GM21528 (cell line): ENCODE measurements at regions not wholly inside any gene's neighbourhood (a gene's known extent, or its start where the extent isn't known, plus 50 kb on each side); places are given as distances from the start of the nearest gene placed in this dataset.
"Not testable (repeated sequence)": the region's sequence is repeated elsewhere in the genome, so short reads cannot be mapped to it uniquely, and the experiment has no call there.

ENCODE experiments used
- ATAC-seq: cut with Tn5 transposase; IDR thresholded peaks from one replicate; pipeline ENCODE4 v1.9.1; 2021; ENCODE audit warnings: mild to moderate bottlenecking, moderate library complexity; ENCODE audit not compliant: unreplicated experiment, low FRiP score

DNA sequence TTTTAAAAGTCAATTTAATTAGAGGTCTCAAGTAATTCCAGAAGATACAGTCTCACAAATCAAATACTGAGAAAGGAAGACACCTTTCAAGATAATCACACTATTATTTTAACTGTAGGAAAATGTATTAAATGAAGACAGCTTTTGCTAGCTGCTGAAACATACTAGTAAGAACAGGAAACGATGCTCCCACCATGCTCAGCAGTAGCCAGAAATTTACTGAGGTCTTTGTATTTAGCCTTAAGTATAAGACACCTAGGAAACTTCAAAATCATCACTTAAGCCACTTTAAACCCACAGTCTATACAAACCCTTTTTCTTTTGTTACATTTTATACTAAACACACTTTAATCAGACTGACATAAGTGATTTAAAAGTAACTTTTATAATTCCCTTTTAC lies 72.7 kb upstream of the NPIPB12 start:
- ATAC-seq, result not testable (repeated sequence)

DNA sequence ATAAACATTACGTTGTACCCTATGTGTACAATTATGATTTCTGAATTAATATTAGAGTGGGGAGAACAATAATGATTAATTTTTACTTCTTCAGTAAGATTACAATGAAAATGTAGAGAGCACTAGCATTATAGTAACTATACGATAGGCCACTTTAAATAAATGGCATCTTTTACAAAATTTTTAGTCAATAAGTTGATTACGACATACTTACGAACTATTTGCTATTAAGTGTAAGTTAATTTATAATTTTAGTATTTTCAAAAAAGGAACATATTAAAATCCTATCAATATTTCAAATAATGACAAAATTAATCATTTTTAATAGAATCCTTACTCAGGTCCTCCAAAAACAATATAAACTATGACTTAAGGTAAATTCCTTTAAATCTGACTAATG lies 75.6 kb upstream of the NPIPB12 start:
- ATAC-seq, result not testable (repeated sequence)

DNA sequence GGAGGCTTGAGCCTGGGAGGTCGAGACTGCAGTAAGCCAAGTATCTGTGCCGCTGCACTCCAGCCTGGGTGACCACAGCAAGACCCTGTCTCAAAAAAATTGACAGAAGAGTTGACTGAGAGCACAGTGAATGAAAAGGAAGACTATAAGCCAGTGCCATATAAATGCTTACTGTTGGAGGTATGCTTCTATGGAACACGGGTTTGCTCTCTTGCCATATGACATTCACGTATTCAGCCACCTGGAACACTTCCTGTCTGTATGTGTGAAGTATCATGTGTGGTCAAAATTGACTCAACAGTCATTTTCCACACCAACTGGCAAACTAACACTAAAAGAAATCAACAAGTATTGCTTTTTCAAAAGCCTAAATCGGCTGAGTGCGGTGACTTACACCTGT lies 71.1 kb upstream of the SPN start:
- ATAC-seq, result not testable (repeated sequence)

DNA sequence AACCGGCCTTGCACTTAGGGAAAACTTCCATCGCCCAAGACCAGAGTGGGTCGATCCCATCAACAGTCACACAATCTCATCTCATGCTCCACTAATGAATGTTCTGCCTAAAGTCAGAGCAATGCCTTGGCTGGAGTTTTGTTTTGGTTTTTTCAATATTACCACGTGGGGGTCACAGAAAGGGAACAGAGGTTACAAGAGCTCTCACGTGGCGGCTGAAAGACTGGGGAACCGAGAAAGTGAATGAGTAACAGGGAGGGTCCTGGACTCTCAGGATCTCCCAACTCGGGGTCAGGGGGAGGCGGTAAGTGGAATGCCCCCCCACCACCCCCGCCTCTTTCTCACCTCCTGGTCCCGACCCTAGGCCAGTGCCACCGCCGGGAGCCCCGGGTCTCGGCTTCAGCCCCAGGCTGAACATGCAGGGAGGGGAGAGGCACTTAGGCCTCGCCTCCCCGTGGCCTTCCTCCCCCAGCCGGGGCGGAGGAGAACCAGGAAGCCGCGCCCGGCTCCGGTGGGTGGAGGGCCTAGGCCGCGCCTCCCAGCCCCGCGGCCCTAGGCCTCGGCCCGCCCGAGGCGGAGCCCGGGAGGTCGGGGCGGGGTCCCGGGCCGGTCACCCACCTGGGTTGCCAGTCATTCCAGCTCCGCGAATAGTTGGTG lies 68.7 kb upstream of the SPN start:
- peak; percentile 46 for ATAC-seq

DNA sequence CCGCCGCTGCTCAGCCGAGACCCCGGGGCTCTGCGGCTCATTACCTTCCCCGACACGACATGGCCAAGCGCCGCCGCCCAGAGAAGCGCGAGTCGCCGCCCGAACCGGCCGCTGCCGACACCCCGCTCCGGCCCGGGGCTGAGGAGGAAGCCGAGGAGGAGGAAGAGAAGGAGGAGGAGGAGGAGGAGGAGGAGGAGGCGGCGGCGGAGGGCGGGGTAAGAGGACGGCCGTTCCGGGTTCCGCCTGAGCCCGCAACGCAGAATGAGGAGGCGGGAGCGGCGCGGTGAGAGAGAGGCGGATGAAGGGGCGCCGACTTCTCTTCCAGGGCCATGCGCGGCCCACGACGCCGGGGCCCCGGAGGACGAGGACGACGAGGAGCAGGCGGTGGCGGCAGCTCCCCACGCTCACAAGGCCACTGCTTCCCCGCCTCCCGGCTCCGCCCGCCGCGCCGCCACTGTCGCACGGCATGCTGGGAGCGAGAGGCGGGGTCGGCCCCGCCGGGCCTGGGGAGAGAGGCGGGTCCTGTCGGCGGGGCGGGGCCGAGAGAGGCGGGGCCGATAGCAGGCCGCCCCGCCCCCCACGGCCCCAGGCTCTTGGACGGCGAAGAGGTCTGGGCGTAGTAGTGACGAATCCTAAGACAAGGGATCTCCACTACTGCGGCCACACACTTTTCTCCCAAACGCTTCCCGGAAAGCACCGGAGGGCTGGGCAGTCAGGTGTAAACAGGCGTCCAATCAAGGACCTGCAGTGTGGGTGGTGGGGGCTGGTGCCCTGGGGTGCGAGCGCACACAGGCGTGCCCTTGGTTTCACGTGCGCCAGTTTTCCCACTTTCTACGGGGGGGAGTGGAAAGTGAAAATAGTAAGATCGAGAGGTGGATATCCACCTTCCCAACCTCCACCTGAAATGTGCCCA lies 67.9 kb upstream of the SPN start:
- ATAC-seq, result peak; percentile 73

DNA sequence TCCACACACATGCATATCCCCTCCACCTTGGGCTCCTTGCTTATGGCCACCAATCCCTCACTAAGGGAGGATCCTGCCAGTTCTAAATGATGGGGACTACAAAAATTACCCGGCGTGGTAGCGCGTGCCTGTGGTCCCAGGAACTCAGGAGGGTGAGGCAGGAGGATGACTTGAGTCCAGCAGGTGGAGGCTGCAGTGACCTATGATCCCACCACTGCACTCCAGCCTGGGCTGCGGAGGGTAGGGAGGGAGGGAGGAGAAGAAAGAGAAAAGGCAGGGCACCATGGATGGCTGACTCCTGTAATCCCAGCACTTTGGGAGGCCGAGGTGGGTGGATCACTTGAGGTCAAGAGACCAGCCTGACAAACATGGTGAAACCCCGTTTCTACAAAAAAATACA lies 66.0 kb upstream of the SPN start:
- not testable (repeated sequence) for ATAC-seq

DNA sequence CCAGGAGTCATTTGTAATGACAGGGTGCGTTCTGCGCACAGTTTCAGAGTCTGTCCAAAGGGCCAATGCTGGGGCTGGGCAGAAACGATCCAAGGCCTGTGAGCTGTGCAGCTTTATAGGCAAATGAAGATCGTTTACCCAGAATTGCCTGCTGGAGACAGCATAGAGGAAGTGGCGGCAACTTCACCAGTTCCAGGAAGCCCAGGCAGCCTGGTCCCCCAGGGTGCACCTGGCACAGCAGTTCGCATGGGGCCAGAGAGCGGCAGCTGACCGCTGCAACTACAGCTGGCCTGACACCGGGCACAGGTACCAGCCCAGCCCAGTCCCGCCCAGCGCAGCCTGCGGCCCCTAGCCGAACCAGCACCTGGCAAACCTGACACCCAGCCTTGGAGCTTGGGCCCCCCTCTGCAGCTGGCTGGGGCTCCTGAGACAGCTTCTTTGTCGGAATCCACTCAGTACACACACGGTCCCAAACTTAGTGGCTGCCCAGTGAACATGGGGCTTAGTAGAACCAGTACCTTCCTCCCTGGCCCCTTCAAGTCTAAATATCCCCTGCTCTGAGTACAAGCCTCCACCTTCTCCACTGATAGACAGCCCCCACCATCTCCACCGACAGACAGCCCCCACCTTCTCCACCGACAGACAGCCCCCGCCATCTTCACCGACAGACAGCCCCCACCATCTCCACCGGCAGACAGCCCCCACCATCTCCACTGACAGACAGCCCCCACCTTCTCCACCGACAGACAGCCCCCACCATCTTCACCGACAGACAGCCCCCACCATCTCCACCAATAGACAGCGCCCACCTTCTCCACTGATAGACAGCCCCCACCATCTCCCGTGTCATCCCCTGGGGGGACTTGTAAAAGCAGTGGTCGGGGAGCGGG lies 62.7 kb upstream of the SPN start:
- ATAC-seq, result not testable (repeated sequence)

DNA sequence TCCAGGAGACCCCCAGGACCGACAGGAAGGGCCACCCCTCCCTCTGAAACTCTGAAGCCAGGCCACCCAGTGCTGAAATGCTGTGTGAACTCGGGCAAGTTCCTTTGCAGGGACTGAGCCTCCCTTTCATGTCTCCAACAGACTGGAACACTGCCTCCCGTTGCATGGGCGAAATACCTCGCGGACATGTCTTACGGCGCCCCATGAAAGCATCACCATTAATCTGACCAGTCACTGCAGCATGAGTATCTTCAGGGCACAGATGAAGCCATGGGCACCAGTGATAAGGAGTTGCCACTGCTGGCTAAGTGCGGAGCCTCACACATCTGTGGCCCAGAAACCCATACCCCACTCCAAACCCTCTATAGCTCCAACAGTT lies 60.8 kb upstream of the SPN start:
- ATAC-seq, result not testable (repeated sequence)

DNA sequence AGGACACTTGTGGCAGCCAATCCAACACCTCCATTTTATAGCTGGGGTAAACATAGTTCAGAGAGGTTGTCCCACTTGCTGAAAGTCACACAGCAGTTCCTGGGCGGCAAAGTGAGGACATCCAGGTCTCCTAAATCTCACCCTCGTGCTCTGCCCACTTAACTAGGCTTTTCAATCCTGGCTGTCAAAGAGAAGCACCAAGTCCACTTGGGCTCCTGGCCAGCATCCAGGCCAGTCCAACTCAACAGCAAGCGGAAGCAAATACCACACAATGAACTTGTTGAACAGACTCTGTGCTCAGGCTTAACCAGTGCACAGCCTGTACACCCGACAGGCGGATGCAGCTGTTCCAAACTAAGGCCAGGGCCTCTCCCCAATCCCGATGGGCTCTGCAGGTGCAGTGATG lies 60.4 kb upstream of the SPN start:
- not testable (repeated sequence) for ATAC-seq

DNA sequence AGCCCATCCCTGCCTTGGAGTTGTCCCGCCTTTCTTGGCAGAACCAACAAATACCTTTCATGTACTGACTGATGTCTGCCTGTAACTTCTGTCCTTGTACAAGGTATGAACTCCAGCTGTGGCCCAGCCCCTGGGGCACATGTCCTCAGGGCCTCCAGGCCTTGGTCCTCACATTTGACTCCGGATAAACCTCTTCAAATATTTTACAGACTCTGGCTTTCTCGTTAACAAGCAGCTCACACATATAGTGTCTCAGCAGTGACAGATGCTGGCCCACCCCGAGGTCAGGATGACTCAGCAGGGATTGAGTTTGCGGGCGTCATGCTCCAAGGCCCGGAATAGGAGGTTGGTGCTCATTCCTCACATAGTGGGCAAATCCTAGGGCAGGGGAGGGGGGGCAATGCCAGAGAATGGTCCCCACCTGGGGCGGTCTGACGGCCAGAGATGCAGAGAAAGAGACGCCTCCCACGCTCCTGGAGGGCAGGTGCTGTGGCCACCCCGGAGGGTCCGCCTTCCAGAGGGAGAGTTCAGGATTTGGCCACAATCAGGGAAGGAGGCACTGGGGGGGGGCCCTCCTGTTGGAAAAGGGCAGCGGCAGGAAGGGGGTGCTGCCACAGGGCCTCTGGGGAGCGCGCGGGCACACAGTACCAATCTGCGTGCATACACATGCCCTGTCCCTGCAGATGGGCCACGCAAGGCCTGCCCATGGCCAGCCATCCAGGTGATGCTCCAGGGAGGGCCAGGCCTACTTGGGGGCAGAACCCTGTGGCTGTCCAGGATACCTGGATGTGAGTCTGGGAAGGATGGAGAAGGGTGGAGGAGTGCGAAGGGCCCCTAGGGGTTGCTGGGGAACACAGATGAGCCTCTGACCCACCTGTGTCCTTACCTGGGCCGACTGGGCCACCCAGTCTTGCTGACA lies 58.2 kb upstream of the SPN start:
- not testable (repeated sequence) for ATAC-seq

DNA sequence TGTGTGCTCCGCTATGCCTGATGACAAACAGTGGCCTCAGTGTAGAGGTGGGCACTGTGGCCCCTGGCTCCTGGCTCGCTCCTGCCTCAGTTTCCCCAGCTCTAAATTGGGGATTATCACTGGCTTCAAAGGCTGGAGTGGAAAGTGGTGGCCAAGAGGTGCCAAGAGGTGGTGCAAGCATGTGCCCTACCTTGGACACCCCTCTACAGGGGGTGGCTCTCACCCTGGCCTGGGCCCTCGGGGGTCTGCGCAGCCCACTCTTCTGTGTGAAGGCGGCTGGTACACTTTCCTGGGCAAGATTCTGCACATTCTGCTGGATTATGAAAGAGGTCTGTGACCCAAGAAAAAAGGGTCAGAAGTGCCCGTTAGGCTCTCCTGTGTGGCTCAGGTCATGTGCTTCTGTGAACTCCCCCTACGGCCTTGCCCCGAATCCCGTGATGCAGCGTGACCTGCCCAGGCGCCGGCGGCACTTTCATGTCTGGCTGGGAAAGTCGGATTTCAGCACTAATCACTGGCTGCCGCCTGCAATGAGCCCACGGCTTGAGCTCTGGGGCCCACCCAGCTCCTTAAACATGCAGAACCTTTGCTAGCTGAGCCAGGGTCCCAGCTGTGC lies 57.3 kb upstream of the SPN start:
- not testable (repeated sequence) for ATAC-seq

DNA sequence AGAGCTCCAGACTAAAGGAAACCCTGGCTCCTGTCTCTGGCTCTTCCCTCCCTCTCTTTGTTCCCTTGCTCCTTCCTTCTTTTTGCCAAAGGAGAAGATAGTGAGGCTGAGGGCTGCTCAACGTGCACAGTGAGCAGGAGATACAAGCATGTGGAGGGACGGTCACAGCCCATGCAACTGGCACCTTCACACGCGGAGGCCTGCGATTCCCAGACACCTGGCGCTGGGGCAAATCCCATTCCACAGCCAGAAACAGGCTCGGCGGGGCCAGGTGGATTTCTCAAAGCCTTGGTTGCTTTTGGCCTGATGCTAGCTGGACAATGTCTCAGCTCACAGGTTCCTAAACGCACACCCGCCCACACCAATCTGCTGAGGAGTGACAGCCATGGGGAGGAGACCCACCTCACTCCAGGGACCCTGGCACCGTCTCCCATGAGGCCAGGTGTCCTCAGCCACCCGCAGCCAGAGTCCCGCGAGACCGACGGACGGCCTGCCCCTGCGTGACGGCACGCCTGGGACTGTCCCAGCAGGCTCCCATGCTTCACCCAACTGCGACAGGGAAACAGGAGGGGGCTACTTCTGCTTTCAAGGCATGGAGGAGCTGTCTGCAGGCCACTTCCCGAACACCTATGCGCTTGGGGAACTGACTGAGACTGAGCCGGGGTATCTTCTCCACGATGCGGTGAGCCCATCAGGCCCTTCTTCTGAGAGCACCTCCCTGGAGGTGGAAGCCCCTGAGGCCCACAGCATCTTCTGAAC lies 56.2 kb upstream of the SPN start:
- ATAC-seq, result not testable (repeated sequence)

DNA sequence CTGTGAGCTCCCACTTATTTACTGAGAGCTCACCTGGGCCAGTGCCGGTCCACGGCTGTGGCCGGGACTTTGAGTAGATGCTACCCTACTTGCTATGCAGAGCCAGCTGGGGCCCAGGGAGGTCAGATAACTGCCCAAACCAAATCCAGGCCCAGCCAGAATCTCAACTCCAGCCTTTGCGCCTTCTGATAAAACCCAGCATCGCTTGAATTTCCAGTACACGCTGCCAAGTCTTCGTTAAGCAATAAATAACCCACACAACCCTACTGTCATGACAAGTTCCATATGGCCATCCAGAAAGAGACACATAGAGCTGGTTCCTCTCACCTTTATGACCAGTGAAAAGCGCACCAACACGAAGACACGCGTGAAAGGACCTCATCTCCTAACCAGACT lies 55.6 kb upstream of the SPN start:
- ATAC-seq, result not testable (repeated sequence)

DNA sequence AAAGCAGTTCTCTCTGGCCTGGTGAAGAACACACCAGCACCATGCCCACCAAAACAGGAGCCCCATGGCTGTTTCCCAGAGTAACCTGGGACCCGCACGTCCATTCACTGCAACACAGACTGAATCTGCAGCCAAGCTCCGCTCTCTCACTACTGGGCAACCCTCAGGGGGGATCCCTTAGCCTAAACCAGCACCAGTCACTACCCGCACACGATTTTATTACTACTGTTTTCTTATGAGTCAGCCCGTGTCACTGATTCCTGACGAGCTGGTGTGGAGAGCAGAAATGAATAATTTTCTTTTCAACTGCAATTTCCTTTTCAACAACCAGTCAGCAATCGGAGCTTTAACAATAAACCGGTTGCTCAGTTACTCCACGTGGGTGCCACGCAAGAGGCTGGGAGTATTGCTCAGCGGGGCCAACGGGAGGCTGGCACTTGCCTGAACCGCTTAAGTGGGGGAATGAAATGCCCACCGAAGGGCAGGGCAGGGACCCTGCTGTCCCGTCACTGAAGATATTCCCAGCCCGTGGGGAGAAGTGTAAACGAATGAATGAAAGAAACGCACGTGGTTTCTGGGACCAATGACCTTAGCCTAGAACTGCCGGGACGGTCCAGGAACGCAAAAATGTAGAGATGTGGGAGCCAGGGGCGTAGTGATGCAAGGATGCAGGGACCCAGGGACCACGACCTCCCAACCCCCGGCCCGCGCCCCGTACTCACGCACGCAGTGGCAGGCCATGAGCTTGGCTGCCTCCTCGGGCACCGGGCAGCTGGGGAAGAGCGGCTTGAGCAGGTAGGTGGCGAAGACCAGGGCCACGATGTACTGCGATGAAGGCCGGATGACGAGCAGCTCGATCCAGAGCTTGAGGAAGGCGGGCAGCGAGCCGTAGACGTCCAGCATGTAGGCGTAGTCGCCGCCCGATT lies 50.4 kb upstream of the SPN start:
- peak; percentile 27 for ATAC-seq
